Mesothelial cell of epicardium (in vitro differentiated cells): ENCODE measurements at regions not wholly inside any gene's neighbourhood (a gene's known extent, or its start where the extent isn't known, plus 50 kb on each side); places are given as distances from the start of the nearest gene placed in this dataset.

Experiments used
- DNase-seq, 2 experiments: peaks; one replicate each; pipeline ENCODE4 v3.0.0; 2021; ENCODE audit warnings: low spot score in 2 of 2; ENCODE audit not compliant: unreplicated experiment in 2 of 2
- H3K27ac Mint-ChIP-seq: 2 replicates; pipeline ENCODE4 v1.8.0; 2021; ENCODE audit warnings: mixed read lengths
- H3K27me3 Mint-ChIP-seq: 2 replicates; pipeline ENCODE4 v1.8.0; 2021; ENCODE audit warnings: low read depth, mixed read lengths
- H3K36me3 Mint-ChIP-seq: 2 replicates; pipeline ENCODE4 v1.8.0; 2021; ENCODE audit warnings: mixed read lengths
- H3K4me1 Mint-ChIP-seq: 2 replicates; pipeline ENCODE4 v1.8.0; 2021; ENCODE audit warnings: mixed read lengths
- H3K4me3 Mint-ChIP-seq: 2 replicates; pipeline ENCODE4 v1.8.0; 2021; ENCODE audit warnings: mild to moderate bottlenecking, moderate library complexity, mixed read lengths
- H3K9me3 Mint-ChIP-seq: 2 replicates; pipeline ENCODE4 v1.8.0; 2021; ENCODE audit warnings: mixed read lengths
- TF ChIP-seq, protein P1 (sequence below): fragments of 200-600 bp; sonication (generic); IDR thresholded peaks from one replicate; pipeline ENCODE4 v1.5.0; 2021; ENCODE audit warnings: antibody characterized with exemption; ENCODE audit not compliant: unreplicated experiment

DNA sequence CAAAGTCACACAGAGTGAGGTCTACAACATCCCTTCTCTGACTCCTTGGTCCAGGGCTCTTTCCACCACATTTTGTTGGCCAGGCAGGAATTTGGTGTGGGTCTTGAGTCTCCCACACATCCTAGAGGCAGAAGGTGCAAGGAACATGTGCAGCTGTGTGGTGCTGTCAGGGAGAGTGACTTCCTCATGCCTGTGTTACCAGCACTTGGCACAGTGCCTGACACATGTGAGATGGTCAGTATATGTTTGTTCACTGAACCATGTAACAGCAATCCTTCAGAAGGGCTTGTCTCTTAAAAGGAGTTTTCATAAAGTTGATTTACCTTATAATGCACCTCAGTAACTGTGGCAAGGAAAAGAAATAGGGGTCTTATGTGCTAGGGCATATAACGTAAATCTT lies 168.5 kb downstream of the CDC5L start:
- Mint-ChIP-seq H3K4me1 (peaks cover 29% of the 10 kb centered on the region), H3K9me3 (no peaks in the 10 kb centered on the region), H3K27ac (no peak overlapping the region), H3K27me3 (peaks cover 42% of the 10 kb centered on the region), H3K36me3 (no peaks in the 10 kb centered on the region), H3K4me3 (no peak overlapping the region)
- TF ChIP-seq, protein P1, sequence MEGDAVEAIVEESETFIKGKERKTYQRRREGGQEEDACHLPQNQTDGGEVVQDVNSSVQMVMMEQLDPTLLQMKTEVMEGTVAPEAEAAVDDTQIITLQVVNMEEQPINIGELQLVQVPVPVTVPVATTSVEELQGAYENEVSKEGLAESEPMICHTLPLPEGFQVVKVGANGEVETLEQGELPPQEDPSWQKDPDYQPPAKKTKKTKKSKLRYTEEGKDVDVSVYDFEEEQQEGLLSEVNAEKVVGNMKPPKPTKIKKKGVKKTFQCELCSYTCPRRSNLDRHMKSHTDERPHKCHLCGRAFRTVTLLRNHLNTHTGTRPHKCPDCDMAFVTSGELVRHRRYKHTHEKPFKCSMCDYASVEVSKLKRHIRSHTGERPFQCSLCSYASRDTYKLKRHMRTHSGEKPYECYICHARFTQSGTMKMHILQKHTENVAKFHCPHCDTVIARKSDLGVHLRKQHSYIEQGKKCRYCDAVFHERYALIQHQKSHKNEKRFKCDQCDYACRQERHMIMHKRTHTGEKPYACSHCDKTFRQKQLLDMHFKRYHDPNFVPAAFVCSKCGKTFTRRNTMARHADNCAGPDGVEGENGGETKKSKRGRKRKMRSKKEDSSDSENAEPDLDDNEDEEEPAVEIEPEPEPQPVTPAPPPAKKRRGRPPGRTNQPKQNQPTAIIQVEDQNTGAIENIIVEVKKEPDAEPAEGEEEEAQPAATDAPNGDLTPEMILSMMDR = no peak
- no peak for DNase-seq

DNA sequence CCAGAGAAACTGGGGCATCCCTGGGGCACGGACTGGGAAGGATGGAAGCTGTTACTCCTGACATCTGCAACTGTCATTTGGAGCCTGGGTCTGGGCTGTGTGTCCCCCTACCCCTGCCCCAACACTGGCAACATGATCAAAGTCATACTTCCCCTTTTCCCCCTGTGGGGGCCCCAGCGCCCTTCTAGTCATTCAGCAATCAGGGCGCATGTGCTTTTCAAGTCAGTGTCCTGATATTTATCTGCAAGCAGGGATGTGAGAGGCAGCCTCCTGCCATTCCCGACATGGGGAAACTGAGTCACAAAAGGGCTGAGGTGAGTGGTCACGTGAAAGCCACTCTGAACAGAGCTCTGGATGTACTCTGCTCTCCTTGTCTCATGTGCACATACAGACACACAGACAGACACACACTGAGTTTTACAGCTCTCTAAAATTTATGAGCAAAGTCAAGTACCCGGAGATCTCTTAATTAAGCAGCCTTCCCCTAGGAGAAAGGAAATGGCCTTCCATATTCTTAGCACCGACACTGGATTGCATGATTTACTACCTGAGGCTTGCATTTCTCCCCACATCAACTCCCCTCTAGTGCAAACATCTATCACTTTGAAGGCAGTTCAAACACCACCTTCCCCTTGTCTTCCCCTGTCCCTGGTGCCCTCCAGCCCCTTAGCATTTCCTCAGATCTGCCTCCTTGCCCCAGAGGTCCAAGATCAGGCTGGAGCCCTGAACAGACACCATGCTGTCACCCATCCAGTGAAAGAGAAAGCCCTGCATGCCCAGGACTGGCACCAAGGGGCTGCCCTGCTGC lies 170.7 kb downstream of the CDC5L start:
- Mint-ChIP-seq H3K36me3 (no peaks in the 10 kb centered on the region), H3K9me3 (no peaks in the 10 kb centered on the region), H3K4me3 (no peak overlapping the region), H3K27ac (no peak overlapping the region), H3K4me1 (peaks cover 35% of the 10 kb centered on the region), H3K27me3 (peaks cover 32% of the 10 kb centered on the region)
- DNase-seq = no peak
- TF ChIP-seq, protein P1 = no peak

DNA sequence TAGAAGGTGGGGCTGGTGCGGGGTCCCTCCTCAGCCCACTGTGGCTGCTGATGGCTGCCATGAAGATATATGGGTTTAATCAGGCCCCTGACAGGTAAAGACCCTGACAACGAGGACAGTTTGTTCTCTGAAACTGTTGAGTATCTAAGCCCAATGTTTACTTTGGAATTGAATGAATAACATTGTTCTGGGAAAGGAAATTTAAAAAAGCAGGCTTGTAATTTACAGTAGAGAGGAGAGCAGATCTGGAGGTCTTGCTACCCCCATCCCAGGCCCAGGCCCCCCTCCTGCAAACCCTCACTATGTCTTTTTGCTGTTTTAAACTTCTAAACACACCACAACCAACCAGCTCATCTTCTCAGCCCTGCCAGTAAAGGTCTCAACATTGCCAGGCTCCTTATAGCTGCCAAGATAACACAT lies 171.3 kb downstream of the CDC5L start:
- peak overlapping the region; percentile 32 for H3K27ac Mint-ChIP-seq
- peaks cover 32% of the 10 kb centered on the region for H3K27me3 Mint-ChIP-seq
- no peak for DNase-seq
- no peak overlapping the region for H3K4me3 Mint-ChIP-seq
- H3K36me3 Mint-ChIP-seq = no peaks in the 10 kb centered on the region
- peaks cover 35% of the 10 kb centered on the region for H3K4me1 Mint-ChIP-seq
- TF ChIP-seq, protein P1 = no peak
- no peaks in the 10 kb centered on the region for H3K9me3 Mint-ChIP-seq

DNA sequence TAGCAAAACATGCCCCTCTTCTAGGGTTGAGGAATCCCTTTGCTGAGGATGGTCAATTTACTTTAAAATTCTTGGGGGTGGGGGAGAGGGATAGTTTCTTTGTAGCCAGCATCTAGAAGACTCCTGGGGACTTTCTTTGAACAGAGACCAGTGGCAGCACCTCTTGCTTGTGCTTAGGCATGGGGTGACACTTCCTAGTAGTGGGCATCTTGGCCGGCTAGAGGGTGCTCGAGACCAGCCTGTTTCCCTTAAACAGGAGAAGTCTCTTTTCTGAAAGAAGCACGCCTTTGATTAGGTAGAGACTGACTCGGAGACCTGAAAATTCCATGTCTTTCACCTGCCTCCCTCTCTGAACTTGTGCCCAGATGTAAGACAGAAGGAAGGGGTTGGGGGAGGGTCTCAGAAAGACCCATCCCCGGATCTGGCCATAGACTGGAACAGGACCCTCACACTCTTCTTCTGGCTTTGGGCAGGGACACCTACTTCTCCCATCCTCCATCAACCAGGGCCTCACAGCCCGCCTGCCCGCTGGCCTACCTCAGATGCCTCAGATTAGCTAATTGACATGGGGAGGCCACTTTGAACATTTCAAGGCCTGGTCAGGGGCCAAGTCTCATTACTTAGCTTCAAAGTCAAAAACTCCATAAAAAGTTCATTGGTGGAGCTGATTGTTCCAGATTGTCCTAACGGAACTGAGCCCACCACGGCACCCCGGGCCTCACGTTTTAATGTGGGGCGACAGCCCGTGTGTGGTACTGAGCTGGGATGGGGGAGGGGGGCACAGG lies 172.2 kb downstream of the CDC5L start:
- Mint-ChIP-seq H3K27ac (no peak overlapping the region), H3K4me3 (no peak overlapping the region), H3K27me3 (peaks cover 27% of the 10 kb centered on the region), H3K9me3 (no peaks in the 10 kb centered on the region), H3K4me1 (peaks cover 35% of the 10 kb centered on the region), H3K36me3 (no peaks in the 10 kb centered on the region)
- DNase-seq = no peak
- TF ChIP-seq, protein P1 = no peak

DNA sequence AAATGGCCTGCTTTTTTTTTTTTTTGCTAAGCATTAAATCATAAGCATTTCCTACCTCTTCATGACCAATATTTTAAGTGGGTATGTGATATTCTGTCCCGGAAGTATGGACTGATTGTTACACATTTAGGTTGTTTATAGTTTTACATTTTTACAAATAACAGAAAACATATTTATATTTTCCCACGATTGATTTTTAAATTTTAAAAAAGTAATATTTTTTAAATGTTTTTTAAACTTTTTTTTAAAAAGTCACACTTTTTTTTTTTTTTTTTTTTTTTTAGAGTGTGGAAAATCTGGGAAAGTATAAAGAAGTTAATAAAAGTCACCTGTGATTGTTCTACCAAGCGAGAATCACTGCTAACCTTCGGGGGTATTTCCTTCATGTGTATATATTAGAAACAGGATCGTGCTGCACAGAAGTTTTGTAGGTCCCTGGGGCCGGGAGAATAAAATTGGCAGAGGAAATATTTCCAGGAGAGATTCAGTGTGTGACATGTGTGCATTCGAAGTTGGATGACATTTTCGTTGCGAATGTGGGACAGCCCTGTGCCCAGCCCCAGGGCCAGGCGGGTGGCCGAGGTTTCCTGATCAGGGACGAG lies 173.1 kb downstream of the CDC5L start:
- Mint-ChIP-seq H3K36me3 (no peaks in the 10 kb centered on the region), H3K9me3 (no peaks in the 10 kb centered on the region), H3K27ac (no peak overlapping the region), H3K4me3 (no peak overlapping the region), H3K4me1 (peaks cover 35% of the 10 kb centered on the region), H3K27me3 (peaks cover 19% of the 10 kb centered on the region)
- DNase-seq = no peak
- TF ChIP-seq, protein P1 = no peak
